GM18909 (cell line): ENCODE measurements at regions not wholly inside any gene's neighbourhood (a gene's known extent, or its start where the extent isn't known, plus 50 kb on each side); places are given as distances from the start of the nearest gene placed in this dataset.

ENCODE experiments used
- ATAC-seq: cut with Tn5 transposase; IDR thresholded peaks from one replicate; pipeline ENCODE4 v1.9.1; 2021; ENCODE audit warnings: mild to moderate bottlenecking; ENCODE audit not compliant: unreplicated experiment, poor library complexity

- no peak for ATAC-seq
These were observed 53.4 kb downstream of the MC4R start for GRCh38 chr18:60319129-60319528.

GRCh38 chr18:60311676-60312360, 60.8 kb downstream of the MC4R start:
- ATAC-seq, result no peak

- no peak for ATAC-seq
These were observed 76.9 kb downstream of the MC4R start for GRCh38 chr18:60295674-60296073.

GRCh38 chr18:60292186-60292585, 80.4 kb downstream of the MC4R start:
- no peak for ATAC-seq

- no peak for ATAC-seq
These were observed 93.2 kb downstream of the MC4R start for GRCh38 chr18:60279391-60279790.

GRCh38 chr18:60277855-60278480, 94.6 kb downstream of the MC4R start:
- ATAC-seq, result no peak

- ATAC-seq, result no peak
These were observed 105.0 kb downstream of the MC4R start for GRCh38 chr18:60267391-60268058.

GRCh38 chr18:60266558-60266957, 106.0 kb downstream of the MC4R start:
- no peak for ATAC-seq

- ATAC-seq, result peak; percentile 89
These were observed 113.4 kb downstream of the MC4R start for GRCh38 chr18:60259052-60259681.

GRCh38 chr18:60249388-60249787, 123.2 kb downstream of the MC4R start:
- no peak for ATAC-seq

- ATAC-seq, result no peak
These were observed 123.9 kb downstream of the MC4R start for GRCh38 chr18:60248336-60249330.

- peak; percentile 84 for ATAC-seq
These were observed 125.5 kb downstream of the MC4R start for GRCh38 chr18:60247103-60247502.

- peak; percentile 90 for ATAC-seq
These were observed 126.0 kb downstream of the MC4R start for GRCh38 chr18:60246606-60247005.

GRCh38 chr18:60245096-60245495, 127.5 kb downstream of the MC4R start:
- no peak for ATAC-seq

GRCh38 chr18:60239024-60239710, 133.4 kb downstream of the MC4R start:
- peak; percentile 97 for ATAC-seq

GRCh38 chr18:60235164-60235563, 137.4 kb downstream of the MC4R start:
- ATAC-seq, result no peak

- no peak for ATAC-seq
These were observed 140.0 kb downstream of the MC4R start for GRCh38 chr18:60232541-60232940.

- ATAC-seq, result no peak
These were observed 143.7 kb downstream of the MC4R start for GRCh38 chr18:60228609-60229595.
